IPS-NIHi7 (cell line): ENCODE measurements at regions not wholly inside any gene's neighbourhood (a gene's known extent, or its start where the extent isn't known, plus 50 kb on each side); places are given as distances from the start of the nearest gene placed in this dataset.
A peak's percentile ranks its signal among the peaks of the same experiment; 100 is the strongest.

Experiments
- DNase-seq: peaks from one replicate; pipeline ENCODE4 v3.0.0; 2012; ENCODE audit warnings: mixed read lengths; ENCODE audit errors: extremely low spot score

- no peak for DNase-seq
These were observed 669.5 kb upstream of the EPHA7 start for GRCh38 chr6:94088870-94089269.

GRCh38 chr6:94074764-94075163 lies 655.4 kb upstream of the EPHA7 start:
- peak; percentile 8 for DNase-seq

GRCh38 chr6:94071835-94072234 lies 652.5 kb upstream of the EPHA7 start:
- DNase-seq = no peak

- DNase-seq = no peak
These were observed 646.5 kb upstream of the EPHA7 start for GRCh38 chr6:94065707-94066337.

- peak; percentile 18 for DNase-seq
These were observed 633.4 kb upstream of the EPHA7 start for GRCh38 chr6:94052749-94053148.

- no peak for DNase-seq
These were observed 631.2 kb upstream of the EPHA7 start for GRCh38 chr6:94050515-94050914.

- no peak for DNase-seq
These were observed 629.6 kb upstream of the EPHA7 start for GRCh38 chr6:94049001-94049400.

GRCh38 chr6:94045099-94045829 lies 625.9 kb upstream of the EPHA7 start:
- no peak for DNase-seq

- DNase-seq = no peak
These were observed 622.8 kb upstream of the EPHA7 start for GRCh38 chr6:94041945-94042709.

- no peak for DNase-seq
These were observed 616.7 kb upstream of the EPHA7 start for GRCh38 chr6:94036024-94036423.

GRCh38 chr6:94027374-94027773 lies 608.0 kb upstream of the EPHA7 start:
- DNase-seq = no peak

GRCh38 chr6:94026575-94026974 lies 607.2 kb upstream of the EPHA7 start:
- no peak for DNase-seq

GRCh38 chr6:94005835-94006234 lies 586.5 kb upstream of the EPHA7 start:
- no peak for DNase-seq

- no peak for DNase-seq
These were observed 573.6 kb upstream of the EPHA7 start for GRCh38 chr6:93992976-93993375.

- DNase-seq = no peak
These were observed 570.3 kb upstream of the EPHA7 start for GRCh38 chr6:93989630-93990029.

- DNase-seq = no peak
These were observed 566.6 kb upstream of the EPHA7 start for GRCh38 chr6:93985953-93986352.

GRCh38 chr6:93975159-93975558 lies 555.8 kb upstream of the EPHA7 start:
- DNase-seq = no peak

- no peak for DNase-seq
These were observed 555.0 kb upstream of the EPHA7 start for GRCh38 chr6:93974332-93974731.

- no peak for DNase-seq
These were observed 553.4 kb upstream of the EPHA7 start for GRCh38 chr6:93972791-93973190.

GRCh38 chr6:93970684-93971083 lies 551.3 kb upstream of the EPHA7 start:
- DNase-seq = no peak

GRCh38 chr6:93968126-93968525 lies 548.8 kb upstream of the EPHA7 start:
- DNase-seq = no peak

GRCh38 chr6:93964926-93965325 lies 545.6 kb upstream of the EPHA7 start:
- DNase-seq = no peak

- no peak for DNase-seq
These were observed 545.0 kb upstream of the EPHA7 start for GRCh38 chr6:93964321-93964720.
